GM10266 (cell line): ENCODE measurements at regions not wholly inside any gene's neighbourhood (a gene's known extent, or its start where the extent isn't known, plus 50 kb on each side); places are given as distances from the start of the nearest gene placed in this dataset.
A peak's percentile ranks its signal among the peaks of the same experiment; 100 is the strongest.

Experiments
- DNase-seq: peaks from one replicate; pipeline ENCODE4 v3.0.0; 2012; ENCODE audit errors: extremely low spot score
- TF ChIP-seq, protein P1 (sequence below): IDR thresholded peaks from 2 replicates; pipeline ENCODE4 v1.5.1; 2012; ENCODE audit warnings: mild to moderate bottlenecking, low read depth; ENCODE audit not compliant: control insufficient read depth, insufficient read depth; ENCODE audit errors: missing control alignments

DNA sequence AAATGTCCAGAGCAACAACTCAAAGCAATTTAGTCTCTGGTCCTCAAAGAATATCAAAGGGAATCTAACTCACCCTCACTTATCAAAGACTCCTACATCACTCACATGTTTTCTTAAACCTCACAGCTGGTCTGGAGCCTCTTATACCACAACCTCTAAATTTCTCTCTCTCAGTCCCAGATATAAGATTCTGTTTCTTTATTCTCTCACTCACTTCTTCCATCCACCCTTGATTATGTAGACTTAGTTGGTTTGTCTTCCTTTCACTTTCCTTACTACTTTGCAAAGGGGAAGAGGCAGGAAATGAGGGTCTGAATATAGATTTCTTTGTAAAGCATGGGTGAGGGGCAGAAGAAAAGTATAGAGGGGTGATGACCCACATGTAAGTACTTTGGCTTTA lies 75.4 kb upstream of the STARD4 start:
- DNase-seq: no peak
- TF ChIP-seq, protein P1, sequence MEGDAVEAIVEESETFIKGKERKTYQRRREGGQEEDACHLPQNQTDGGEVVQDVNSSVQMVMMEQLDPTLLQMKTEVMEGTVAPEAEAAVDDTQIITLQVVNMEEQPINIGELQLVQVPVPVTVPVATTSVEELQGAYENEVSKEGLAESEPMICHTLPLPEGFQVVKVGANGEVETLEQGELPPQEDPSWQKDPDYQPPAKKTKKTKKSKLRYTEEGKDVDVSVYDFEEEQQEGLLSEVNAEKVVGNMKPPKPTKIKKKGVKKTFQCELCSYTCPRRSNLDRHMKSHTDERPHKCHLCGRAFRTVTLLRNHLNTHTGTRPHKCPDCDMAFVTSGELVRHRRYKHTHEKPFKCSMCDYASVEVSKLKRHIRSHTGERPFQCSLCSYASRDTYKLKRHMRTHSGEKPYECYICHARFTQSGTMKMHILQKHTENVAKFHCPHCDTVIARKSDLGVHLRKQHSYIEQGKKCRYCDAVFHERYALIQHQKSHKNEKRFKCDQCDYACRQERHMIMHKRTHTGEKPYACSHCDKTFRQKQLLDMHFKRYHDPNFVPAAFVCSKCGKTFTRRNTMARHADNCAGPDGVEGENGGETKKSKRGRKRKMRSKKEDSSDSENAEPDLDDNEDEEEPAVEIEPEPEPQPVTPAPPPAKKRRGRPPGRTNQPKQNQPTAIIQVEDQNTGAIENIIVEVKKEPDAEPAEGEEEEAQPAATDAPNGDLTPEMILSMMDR: no peak

DNA sequence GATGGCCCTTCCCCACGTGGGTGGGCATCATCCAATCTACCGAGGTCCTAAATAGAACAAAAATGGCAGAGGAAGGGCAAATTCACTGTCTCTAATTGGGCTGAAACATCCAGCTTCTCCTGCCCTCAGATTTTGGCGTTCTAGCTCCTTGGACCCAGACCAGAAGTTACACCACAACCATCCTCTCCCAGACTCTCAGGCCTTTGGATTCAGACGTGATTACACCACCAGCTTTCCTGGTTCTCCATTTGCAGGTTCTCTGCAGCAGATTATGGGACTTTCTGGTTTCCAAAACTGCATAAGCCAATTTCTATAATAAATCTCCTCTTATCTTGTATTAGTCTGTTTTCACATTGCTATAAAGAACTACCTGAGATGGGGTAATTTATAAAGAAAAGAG lies 73.6 kb upstream of the STARD4 start:
- DNase-seq: no peak
- TF ChIP-seq, protein P1: no peak

DNA sequence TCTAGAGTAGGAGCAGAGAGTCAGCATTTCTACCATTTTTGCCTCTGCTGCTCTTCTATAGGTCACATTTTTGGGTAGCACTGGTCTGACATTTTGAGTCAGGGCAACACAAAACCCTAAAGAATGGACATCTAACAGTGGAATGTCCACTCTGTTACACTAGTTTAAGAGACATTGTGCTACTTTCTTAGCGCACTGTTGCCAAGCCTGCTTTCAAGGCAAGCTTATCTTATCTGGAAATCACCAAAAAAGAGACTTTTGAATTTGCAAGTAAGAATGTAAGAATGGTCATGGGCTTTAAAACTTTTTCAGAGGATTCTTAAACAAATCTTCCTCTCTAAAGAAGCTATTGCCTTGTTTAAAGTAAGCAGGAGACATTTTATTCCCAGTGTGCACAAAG lies 73.0 kb upstream of the STARD4 start:
- no peak for DNase-seq
- TF ChIP-seq, protein P1: no peak

DNA sequence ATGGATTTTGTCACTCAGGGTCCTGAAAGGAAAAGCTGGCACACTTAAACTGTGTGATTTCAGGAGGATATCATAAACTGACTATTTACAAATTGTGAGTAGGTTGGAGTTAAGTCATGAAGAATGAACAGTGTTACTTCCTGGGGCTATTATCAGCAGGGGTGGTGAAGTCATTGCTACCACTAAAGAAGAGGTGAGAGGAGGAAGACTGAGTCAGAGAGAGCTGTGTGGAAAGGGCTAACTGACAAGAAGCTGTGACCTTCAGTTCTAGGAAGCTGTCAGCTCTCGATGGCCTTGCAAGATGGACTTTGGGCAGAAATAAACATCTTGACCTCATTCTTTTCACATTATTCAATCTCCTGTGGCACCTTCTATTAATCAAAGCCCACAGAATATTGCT lies 72.3 kb upstream of the STARD4 start:
- TF ChIP-seq, protein P1: no peak
- DNase-seq: peak; percentile 15

DNA sequence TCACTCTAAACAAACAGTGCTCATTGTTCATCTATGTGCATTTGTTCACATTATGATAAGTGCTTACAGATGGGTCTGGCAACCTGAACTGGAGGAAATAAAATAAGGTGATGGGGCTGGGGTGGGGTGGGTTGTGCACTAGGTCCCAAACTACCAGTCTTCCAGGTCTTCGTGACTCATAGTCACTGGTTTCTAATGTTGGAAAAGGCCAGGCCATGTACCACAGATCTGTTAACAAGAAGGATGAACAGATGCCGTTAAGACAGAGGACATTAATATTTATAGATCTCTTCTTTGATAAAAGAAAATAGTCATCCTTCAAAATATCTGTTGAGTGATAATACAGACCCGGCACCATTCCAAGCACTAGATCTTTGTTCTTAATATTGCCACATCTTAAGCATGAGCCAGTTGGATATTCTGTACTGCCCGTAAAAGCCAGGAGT lies 71.4 kb upstream of the STARD4 start:
- no peak for DNase-seq
- TF ChIP-seq, protein P1: no peak

DNA sequence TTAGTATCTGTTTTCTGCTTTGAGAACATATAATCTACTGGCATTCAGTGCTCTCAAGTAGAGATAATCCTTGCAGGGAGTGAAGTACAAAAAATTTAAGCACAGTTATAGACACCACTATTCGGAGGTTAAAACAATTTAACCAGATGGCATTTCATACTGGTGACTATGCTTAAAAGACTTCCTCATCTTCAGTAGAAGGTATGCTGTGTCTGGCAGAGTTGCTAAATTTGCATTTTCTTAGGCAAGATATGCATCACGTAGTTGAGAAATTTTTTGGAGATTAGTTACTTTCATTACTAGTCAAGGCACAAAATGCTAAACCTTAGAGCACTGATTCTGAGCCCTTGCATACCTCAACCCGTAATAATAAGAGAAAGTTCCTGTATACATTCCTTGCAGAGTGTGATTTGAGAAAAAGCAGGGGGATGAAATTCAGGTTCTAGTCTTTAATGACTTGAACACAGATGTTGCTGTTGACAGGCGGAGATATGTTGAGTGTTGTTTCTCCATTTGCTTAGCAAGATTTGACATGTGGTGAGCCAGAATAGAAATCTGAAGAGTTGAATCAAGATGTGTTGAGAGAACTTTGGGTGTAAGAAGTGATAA lies 70.8 kb upstream of the STARD4 start:
- no peak for DNase-seq
- TF ChIP-seq, protein P1: no peak

DNA sequence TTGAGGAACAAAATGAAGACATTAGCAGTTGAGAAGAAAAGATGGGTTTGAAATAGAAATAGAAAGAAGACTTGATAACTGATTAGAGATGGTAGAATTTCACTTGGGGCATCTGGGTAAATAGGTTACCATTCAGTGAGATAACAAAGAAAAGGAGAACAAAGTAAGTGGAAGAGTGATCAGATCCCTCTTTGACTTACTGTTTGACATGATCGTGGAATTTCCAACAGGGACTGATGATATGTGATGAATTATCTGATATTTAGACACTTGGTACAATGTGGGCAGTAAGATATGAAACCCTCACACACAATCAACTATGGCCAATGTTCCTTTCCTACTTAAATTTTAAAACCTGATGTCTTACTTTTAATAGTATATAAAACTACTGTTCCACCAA lies 70.1 kb upstream of the STARD4 start:
- no peak for DNase-seq
- TF ChIP-seq, protein P1: no peak
